GM21576 (cell line): ENCODE measurements at regions not wholly inside any gene's neighbourhood (a gene's known extent, or its start where the extent isn't known, plus 50 kb on each side); places are given as distances from the start of the nearest gene placed in this dataset.

Experiments used
- ATAC-seq: cut with Tn5 transposase; IDR thresholded peaks from one replicate; pipeline ENCODE4 v1.9.1; 2021; ENCODE audit warnings: mild to moderate bottlenecking, moderate library complexity; ENCODE audit not compliant: unreplicated experiment

DNA sequence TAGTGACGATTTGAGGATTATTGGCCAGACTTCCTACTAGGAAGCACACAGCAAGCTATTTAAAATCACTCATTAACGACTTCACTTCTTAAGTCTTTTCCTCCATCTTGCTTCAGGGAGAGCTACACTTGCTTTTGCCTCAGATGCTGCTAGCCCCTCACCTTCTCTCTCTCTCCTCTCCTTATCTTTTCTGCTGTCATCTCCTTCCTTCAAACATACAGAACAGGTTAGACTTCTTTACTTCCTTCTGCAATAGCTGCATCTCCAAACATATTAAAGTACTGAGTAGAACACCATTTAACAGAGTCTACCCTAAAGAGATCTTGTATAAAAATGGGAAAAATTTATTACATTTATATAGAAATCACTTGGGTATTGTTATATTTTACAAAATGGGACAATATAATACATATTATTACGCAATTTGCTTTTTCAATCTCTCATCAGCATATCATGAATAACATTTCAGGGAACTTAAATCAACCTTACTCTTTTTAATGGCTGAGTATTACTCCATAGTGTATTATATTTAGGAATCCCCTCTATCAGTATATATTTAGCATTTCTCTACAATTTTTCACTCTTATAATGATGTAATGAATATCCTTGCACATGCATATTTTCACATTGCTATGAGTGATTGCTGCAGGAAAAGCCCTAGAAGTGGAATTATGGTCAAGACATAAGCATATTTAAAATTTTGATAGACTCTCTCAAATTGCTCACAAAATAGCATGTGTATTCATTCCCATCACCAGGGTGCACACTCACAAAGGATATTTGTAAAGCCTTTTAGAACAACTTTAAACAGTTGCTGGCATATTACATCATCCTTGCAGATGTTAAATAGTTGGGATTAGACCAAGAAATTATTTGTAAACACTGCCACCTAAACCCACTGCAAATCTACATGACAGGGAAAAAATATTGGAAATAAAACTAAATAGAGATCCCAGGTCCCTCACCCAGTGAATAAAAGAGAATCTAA, 164.5 kb upstream of the NFIB start:
- no peak for ATAC-seq

GRCh38 chr9:14471041-14471440, 157.1 kb upstream of the NFIB start:
- ATAC-seq = no peak

DNA sequence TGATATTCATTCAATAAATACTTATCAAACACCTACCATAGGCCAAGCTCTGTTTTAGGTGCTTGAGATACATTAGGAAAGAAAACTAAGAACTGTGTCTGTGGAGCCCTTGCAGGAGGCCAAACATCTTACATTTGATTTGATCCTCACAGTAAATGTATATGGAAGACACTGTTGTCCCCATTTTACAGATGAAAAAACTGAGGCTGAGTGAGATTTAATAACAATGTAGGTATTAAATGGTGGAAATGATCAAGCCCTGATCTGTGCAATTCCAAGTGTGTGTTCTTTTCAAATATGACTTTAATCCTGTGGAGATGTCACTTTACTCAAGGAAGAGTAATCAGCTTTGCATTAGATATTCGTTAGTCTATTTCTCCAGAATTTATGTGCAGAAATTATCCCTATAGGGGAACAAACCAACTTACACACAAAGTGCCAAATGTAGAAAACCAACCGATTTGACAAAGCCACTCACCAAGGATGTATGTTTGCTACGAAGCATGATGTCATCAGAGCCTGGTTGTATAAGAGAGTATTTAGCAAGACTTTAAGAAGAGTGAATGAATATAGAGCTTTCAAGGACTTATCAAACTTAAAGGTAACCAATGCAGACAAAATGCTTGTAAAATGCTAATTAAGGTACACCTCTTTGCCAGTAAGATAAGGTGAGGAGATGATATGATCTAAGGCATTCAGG, 153.9 kb upstream of the NFIB start:
- ATAC-seq = no peak

DNA sequence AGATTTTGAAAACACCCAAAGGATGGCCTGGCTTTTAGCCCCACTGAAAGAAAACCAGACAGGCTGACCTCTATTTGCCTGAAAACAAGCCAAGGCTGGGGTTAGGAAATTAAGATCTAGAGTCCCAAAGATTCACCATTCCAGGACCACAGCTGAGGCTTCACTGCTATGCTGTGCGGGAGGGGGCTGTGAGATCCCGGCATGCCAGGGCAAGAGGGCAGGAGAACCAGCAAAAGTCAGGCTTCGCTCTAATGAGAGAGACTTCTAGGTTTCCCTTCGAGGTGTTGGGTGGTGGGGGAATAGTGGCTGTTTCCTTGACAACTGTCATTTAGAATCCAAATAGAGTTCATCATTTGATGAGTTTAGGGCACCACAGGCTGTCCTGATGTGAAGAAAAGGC, 152.9 kb upstream of the NFIB start:
- no peak for ATAC-seq

- ATAC-seq = no peak
Observed at GRCh38 chr9:14466429-14466818, 152.5 kb upstream of the NFIB start.

DNA sequence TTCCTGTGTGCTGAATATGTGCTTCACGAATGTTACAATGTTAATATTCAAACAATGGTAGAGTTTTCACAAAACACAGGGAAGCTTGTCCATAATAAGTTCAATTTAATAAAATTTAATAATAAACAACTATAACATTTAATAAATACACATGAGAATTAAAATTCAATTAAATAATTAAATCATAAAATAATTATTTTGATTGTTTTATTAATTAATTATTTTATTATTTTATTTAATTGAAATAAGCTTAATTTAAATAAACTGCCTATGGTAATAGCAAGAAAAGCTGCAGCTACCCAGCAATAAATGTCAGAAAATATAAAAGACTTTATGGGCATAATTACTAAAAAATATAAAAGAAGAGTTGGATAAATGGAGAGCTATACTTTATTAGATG, 149.0 kb upstream of the NFIB start:
- no peak for ATAC-seq

- ATAC-seq = no peak
Observed at GRCh38 chr9:14455243-14455642, 141.3 kb upstream of the NFIB start.

DNA sequence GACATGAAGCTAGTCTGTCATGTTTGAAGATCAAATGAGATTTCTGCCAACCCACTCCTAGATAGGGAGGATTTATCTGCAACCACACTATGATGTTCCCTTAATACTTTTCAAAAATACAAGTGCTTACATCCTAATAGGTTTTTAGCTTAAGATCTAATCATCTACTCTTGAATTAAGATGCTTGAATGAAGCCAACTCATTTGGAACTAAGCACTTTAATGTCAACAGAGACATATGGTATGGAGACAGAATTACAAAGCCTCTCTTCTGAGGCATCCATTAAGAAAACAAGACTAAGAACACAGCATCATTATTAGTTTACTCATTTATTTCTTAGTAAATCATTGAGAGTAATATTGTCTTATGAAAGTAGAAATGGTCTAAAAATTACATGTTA, 139.3 kb upstream of the NFIB start:
- no peak for ATAC-seq

GRCh38 chr9:14452539-14452938, 138.6 kb upstream of the NFIB start:
- no peak for ATAC-seq

DNA sequence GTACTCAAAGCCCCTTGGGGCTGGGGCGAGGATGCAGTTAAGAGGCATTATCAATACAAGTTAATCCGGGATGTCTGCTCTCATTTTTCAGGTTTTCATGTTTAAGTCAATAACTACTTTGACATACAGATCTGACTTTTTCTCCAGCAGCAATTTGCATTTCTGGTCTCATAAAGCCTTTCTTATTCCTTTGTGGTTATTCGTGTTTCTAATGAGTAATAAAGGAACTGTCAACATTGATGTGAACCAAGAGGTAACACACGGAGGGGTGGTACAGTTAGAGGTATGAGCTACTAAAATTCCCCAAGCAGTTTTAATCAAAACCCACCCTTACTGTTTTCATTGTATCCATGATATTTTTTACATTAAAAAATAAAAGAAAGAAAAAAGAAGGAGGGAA, 138.0 kb upstream of the NFIB start:
- peak; percentile 96 for ATAC-seq

DNA sequence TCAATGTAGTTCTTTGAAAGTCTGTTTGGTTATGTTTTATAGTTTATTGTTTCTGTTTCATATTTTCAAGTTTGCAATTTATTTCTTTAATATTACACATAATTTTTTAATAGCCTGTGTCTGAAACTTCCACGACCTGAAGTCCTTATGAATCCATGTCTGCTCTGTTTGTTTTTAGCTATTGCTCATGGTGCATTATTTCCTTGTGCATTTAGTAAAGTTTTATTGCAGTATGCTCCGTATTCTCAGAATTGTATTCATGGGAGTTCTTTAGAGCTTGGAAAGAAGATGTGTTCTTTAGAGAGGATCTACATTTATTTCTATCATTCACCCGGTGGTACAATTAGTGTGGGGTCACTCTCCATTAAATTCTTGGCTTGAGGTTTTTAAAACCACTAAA, 133.2 kb upstream of the NFIB start:
- no peak for ATAC-seq

DNA sequence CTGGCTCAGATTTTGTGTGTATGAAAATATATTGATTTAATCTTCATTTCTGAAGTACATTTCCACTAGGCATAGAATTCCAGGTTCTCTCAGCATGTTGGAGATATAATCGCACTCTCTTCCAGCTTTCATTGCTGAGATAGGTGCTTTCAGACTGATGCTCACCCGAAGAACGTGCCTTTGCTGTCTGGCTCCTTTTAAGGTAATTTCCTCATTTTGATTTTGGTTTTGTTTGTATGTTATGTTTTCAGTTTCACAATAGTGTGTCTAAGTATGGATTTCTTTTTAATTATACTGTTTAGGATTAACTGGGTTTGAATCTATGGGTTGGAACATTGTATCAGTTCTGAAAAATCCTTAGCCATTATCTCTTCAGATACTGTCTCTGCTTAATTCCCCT, 132.0 kb upstream of the NFIB start:
- no peak for ATAC-seq

DNA sequence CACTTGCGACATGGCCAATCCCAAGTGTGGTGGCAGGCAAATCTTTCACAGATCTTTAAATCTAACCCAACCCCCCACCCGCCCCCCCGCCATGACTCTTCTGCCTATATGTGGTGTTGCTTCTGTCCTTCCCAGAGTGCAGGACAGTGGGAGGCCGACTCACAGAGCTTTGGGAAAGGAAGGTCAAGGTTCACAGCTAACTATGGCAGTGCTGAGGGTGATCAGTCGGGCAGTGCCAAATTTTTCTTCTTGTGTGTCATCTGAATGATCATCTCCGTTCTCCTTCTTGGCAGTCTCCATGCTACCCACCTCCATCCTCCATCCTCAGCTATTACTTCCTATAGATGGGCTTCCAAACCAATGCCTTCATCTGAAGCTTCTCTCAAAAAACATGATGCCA, 129.0 kb upstream of the NFIB start:
- no peak for ATAC-seq

DNA sequence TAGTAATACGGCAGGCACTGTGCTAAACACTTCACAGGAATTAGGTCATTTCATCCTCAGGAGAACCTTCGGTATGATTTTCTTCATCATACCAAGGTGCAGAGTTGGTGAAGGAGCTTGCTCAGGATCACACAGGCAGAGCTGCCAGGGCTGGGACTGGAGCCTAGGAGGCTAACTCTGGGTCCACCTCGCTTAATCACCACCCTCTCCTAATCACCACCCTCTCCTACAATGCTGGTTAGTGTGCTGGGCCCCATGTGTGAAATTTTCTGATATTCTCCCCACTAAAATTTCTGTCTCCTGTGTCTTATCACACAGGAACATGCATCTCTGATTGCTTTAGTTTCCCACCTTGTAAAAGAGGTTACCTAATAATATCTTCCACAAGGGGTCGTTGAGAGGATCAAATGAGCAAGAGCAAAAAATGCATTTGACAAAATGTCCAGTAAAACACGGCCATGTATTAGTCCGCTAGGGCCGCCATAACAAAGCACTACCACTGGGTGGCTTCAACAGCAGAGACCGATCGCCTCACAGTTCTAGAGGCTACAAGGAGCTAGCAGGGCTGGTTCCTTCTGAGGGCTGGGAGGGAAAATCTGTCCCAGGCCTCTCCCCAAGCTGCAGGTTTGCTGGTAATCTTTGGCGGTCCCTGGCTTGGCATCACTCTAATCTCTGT, 128.2 kb upstream of the NFIB start:
- no peak for ATAC-seq

- ATAC-seq = no peak
Observed at GRCh38 chr9:14441115-14441514, 127.2 kb upstream of the NFIB start.

- no peak for ATAC-seq
Observed at GRCh38 chr9:14440062-14440461, 126.1 kb upstream of the NFIB start.

- ATAC-seq = no peak
Observed at GRCh38 chr9:14439555-14439954, 125.6 kb upstream of the NFIB start.

DNA sequence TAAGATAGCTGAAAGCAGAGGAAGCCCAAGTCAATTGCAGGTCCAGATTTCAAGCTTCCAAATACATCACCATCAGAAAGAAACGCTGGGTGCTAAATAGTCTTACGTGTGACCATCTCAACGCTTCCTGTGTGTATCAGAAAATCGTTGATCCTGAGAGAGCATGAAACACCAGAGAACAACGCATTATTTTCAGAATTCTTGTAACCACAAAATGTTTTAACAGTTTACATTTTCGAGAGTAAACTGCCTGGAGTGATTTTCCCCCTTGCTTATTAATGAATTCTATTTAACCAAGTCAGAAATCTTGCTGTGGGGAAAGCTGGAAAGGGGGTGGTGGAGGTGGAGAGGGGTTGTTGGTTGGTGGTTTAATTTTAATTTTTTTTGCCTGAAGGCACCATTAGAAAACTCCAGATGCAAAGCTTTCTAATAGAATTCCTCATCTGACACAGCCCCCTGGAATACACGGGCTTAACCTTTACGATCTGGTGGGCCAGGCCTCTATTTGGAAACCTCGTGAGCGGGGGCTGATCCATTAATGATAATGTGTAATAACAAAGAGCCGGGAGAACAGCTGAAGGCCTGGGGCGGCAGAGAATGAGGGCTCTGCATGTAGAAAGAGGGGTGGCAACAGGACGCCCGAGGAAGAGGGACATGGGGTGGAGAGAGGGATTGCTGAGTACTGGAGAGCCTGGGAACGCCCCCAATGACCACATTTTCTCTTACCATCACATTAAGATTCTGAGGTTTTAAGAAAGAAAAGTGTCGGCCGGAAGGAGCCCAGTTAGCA, 124.5 kb upstream of the NFIB start:
- ATAC-seq = no peak

DNA sequence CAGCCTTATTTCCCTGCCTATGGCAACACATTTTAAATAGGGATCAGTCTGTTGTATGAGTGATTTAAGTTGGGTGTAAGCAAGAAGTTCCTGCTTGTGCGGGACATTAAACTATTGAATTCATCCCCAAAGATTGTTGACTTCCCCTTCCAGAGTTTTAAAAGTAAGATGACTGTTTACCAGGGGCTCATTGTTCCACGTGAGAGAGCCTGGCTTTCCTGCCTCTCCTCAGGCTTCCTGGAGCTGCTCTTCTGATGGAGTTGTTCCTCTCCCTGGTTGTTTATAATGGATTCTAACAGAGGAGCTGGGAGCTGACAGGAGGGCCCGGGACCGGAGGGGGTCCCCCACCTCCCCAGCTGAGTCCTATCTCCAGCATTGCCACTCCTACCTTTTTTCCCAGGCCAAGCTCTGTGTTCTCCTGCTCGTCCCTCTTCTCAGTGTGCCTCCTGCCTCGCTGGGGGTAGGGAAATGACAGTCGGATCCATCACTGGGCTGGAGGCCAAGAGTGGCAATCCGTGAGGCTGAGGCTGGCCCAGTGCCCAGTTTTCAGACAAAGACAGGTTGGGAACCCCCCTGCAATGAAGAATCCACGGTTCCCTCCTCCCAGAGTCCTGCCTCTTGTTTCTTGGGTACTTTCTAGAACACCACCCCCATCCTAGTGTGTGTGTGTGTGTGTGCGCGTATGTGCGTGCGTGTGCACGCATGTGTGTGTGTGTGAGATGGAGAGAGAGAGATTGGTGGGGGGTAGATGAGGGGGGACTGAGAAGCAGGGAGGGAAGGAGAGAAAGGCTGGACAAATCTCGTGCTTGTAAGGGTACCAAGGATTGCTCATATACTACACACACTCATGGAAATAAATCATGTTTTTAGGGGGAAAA, 123.7 kb upstream of the NFIB start:
- ATAC-seq = no peak

- ATAC-seq = no peak
Observed at GRCh38 chr9:14435871-14436270, 121.9 kb upstream of the NFIB start.
